ENCODE measurements at regions not wholly inside any gene's neighbourhood (a gene's known extent, or its start where the extent isn't known, plus 50 kb on each side); places are given as distances from the start of the nearest gene placed in this dataset.

DNA sequence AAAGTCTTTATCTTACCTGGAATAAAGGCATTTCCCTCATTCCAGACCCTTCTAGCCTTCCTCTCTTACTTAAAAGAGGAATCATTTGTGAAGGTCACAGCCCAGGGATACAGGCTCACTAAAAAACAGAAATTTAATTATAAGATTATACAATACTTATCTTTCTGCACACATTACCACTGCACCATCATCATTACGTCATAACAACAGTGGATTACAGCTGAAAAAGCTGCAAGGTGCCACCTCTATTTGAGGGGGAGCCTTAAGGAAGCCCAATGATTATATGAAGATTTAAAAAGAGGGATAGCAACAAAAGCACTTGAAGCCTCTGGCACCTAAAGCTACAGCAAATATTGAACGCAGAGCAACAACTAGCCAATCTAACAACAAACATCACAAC is 452.9 kb upstream of the EYS start:
- TF ChIP-seq, protein P1, sequence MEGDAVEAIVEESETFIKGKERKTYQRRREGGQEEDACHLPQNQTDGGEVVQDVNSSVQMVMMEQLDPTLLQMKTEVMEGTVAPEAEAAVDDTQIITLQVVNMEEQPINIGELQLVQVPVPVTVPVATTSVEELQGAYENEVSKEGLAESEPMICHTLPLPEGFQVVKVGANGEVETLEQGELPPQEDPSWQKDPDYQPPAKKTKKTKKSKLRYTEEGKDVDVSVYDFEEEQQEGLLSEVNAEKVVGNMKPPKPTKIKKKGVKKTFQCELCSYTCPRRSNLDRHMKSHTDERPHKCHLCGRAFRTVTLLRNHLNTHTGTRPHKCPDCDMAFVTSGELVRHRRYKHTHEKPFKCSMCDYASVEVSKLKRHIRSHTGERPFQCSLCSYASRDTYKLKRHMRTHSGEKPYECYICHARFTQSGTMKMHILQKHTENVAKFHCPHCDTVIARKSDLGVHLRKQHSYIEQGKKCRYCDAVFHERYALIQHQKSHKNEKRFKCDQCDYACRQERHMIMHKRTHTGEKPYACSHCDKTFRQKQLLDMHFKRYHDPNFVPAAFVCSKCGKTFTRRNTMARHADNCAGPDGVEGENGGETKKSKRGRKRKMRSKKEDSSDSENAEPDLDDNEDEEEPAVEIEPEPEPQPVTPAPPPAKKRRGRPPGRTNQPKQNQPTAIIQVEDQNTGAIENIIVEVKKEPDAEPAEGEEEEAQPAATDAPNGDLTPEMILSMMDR (IDR thresholded peaks at IDR 0.05), result no peak
- no peak for TF ChIP-seq POLR2A (IDR thresholded peaks at IDR 0.05)
